Peyer's patch (tissue), 4 donors: ENCODE measurements at regions not wholly inside any gene's neighbourhood (a gene's known extent, or its start where the extent isn't known, plus 50 kb on each side); places are given as distances from the start of the nearest gene placed in this dataset.

Source experiments
- POLR2A ChIP-seq, 2 donors: fragments of 450-650 bp; IDR thresholded peaks; one replicate each; pipeline ENCODE4 v1.5.1; 2017; ENCODE audit warnings: antibody characterized with exemption in 2 of 2, mild to moderate bottlenecking in 2 of 2, moderate library complexity in 2 of 2
- TF ChIP-seq, protein P1 (sequence below), 6 experiments: fragments of 450-650 bp in 4 of 6; fragments of 200-600 bp in 2 of 6; sonication (generic) in 1 of 6; IDR thresholded peaks; one replicate each; pipeline ENCODE4 v1.5.1; 2017 to 2019; ENCODE audit warnings: antibody characterized with exemption in 6 of 6, mild to moderate bottlenecking in 3 of 6, moderate library complexity in 1 of 6

GRCh38 chr14:22079766-22080165 lies 406.1 kb upstream of the OR4E1 start:
- TF ChIP-seq, protein P1, sequence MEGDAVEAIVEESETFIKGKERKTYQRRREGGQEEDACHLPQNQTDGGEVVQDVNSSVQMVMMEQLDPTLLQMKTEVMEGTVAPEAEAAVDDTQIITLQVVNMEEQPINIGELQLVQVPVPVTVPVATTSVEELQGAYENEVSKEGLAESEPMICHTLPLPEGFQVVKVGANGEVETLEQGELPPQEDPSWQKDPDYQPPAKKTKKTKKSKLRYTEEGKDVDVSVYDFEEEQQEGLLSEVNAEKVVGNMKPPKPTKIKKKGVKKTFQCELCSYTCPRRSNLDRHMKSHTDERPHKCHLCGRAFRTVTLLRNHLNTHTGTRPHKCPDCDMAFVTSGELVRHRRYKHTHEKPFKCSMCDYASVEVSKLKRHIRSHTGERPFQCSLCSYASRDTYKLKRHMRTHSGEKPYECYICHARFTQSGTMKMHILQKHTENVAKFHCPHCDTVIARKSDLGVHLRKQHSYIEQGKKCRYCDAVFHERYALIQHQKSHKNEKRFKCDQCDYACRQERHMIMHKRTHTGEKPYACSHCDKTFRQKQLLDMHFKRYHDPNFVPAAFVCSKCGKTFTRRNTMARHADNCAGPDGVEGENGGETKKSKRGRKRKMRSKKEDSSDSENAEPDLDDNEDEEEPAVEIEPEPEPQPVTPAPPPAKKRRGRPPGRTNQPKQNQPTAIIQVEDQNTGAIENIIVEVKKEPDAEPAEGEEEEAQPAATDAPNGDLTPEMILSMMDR (IDR thresholded peaks at IDR 0.05) = no peak
- TF ChIP-seq POLR2A (IDR thresholded peaks at IDR 0.05) = no peak
